ENCODE measurements at regions not wholly inside any gene's neighbourhood (a gene's known extent, or its start where the extent isn't known, plus 50 kb on each side); places are given as distances from the start of the nearest gene placed in this dataset.
A peak's percentile ranks its signal among the peaks of the same experiment; 100 is the strongest.
"Not testable (repeated sequence)": the region's sequence is repeated elsewhere in the genome, so short reads cannot be mapped to it uniquely, and the experiment has no call there.

- no peaks in the 10 kb centered on the region for H3K36me3 ChIP-seq
- no peak for DNase-seq
- H3K4me3 ChIP-seq (ENCODE audit: low read depth, low read length), result no peak overlapping the region
- H3K4me1 ChIP-seq, result peaks cover 7% of the 10 kb centered on the region
- H3K27me3 ChIP-seq, result no peaks in the 10 kb centered on the region
- no peak for TF ChIP-seq CTCF (IDR thresholded peaks at IDR 0.05; ENCODE audit: low read depth, low read length)
- no peaks in the 10 kb centered on the region for H3K9me3 ChIP-seq
These were observed 1292.9 kb downstream of the PCDH9 start for GRCh38 chr13:65937251-65937650.

DNA sequence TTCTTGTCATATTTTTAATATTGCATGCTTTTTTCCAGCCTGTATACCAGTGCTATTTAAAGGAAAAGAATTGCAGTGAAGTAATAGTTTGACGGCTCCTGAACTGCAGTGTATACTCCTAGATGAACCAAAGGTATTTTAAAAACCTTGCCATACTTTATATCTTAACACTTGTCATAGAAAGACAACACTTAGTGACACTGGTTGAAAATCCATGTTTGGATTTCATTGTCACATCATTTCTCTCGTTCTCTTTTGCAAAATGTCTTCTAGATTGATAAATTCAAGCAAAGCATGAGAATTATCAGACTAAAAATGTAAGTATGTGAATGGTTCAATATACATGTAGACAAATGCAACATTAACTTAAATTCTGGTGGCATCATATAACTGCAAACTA lies 1293.9 kb downstream of the PCDH9 start:
- H3K9me3 ChIP-seq, result no peaks in the 10 kb centered on the region

DNA sequence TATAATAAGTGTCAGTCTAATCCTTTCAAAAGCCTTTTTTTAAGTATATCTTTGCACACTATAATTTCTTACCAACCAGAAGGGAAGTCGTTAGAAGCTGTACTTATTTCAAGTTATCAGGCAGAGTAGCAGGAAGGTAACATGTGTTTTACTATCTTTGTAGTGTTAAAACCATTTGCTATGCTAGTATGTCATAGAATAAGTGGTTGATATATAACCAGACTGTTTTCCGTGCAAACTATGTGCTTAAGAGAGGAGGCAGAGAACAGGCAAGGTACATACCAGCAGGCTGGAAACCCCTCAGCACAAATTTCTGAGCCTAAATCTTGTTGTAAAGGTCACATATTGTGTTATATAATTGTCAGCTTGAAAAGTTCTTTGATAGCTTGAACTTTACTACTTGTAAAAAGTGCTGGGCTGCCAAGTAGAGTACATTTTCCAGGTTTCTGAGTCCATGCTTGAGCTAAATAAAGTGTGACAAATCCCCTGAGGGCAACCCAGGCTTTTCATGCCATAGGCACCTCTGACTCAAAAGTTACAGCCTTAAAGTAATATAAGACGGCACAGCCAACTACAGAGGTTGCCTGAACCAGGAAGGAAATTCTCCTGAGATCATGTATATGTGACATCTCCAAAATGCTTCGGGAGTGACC lies 1297.4 kb downstream of the PCDH9 start:
- Histone ChIP-seq H3K4me1 (no peaks in the 10 kb centered on the region; the same call in 1 of the 2 replicates), H3K27me3 (no peaks in the 10 kb centered on the region), H3K4me3 (ENCODE audit: low read depth, low read length) (no peak overlapping the region), H3K9me3 (no peaks in the 10 kb centered on the region), H3K36me3 (no peaks in the 10 kb centered on the region)
- TF ChIP-seq CTCF (IDR thresholded peaks at IDR 0.05; ENCODE audit: low read depth, low read length), result no peak
- DNase-seq, result no peak

More for the DNA sequence above, 1293.9 kb downstream of the PCDH9 start:
- Histone ChIP-seq H3K4me1 (peaks cover 7% of the 10 kb centered on the region), H3K36me3 (no peaks in the 10 kb centered on the region), H3K27me3 (no peaks in the 10 kb centered on the region), H3K4me3 (ENCODE audit: low read depth, low read length) (no peak overlapping the region)
- DNase-seq, result no peak
- TF ChIP-seq CTCF (IDR thresholded peaks at IDR 0.05; ENCODE audit: low read depth, low read length), result no peak

- DNase-seq, result no peak
- no peaks in the 10 kb centered on the region for H3K9me3 ChIP-seq
- H3K27me3 ChIP-seq, result no peaks in the 10 kb centered on the region
- H3K4me1 ChIP-seq, result no peaks in the 10 kb centered on the region; the same call in 1 of the 2 replicates
- no peak for TF ChIP-seq CTCF (IDR thresholded peaks at IDR 0.05; ENCODE audit: low read depth, low read length)
- H3K4me3 ChIP-seq (ENCODE audit: low read depth, low read length), result no peak overlapping the region
- no peaks in the 10 kb centered on the region for H3K36me3 ChIP-seq
These were observed 1298.1 kb downstream of the PCDH9 start for GRCh38 chr13:65932013-65932412.

- no peak for TF ChIP-seq CTCF (IDR thresholded peaks at IDR 0.05; ENCODE audit: low read depth, low read length)
- no peaks in the 10 kb centered on the region for H3K9me3 ChIP-seq
- no peaks in the 10 kb centered on the region for H3K4me1 ChIP-seq
- H3K36me3 ChIP-seq, result no peaks in the 10 kb centered on the region
- DNase-seq, result no peak
- no peak overlapping the region for H3K4me3 ChIP-seq (ENCODE audit: low read depth, low read length)
- no peaks in the 10 kb centered on the region for H3K27me3 ChIP-seq
These were observed 1300.7 kb downstream of the PCDH9 start for GRCh38 chr13:65929436-65929835.

- TF ChIP-seq CTCF (IDR thresholded peaks at IDR 0.05; ENCODE audit: low read depth, low read length), result peak; percentile 56
These were observed 1303.4 kb downstream of the PCDH9 start for GRCh38 chr13:65926750-65927171.

DNA sequence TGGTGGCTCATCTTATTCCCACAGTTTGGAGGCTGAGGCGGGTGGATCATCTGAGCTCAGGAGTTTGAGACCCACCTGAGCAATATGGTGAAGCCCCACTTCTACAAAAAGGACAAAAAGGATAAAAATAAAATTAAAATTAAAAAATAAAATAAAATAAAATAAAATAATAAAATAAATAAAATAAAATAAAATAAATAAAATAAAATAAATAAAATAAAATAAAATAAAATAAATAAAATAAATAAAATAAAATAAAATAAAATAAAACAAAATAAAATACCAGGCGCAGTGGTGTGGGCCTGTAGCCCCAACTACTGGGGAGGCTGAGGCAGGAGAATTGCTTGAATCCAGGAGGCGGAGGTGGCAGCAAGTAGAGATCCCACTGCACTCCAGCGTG lies 1307.3 kb downstream of the PCDH9 start:
- not testable (repeated sequence) for H3K4me3 ChIP-seq (ENCODE audit: low read depth, low read length); H3K27me3 ChIP-seq; H3K9me3 ChIP-seq; H3K4me1 ChIP-seq; DNase-seq; H3K36me3 ChIP-seq

More at GRCh38 chr13:65926750-65927171, 1303.4 kb downstream of the PCDH9 start:
- no peaks in the 10 kb centered on the region for H3K27me3 ChIP-seq
- no peaks in the 10 kb centered on the region for H3K9me3 ChIP-seq
- no peaks in the 10 kb centered on the region for H3K4me1 ChIP-seq
- H3K36me3 ChIP-seq, result no peaks in the 10 kb centered on the region
- H3K4me3 ChIP-seq (ENCODE audit: low read depth, low read length), result no peak overlapping the region
- peak; percentile 24 for DNase-seq

Measured in BE2C (cell line).